H1 (cell line): ENCODE measurements at regions not wholly inside any gene's neighbourhood (a gene's known extent, or its start where the extent isn't known, plus 50 kb on each side); places are given as distances from the start of the nearest gene placed in this dataset.

Source experiments
- CTCF ChIA-PET: fragments of 300-600 bp; sonication (Branson Sonifier 250); formaldehyde crosslinking; loops from one replicate; lab custom pipeline; 2021; ENCODE audit not compliant: partially characterized antibody; lab: Charles Lee
- POLR2A ChIA-PET: fragments of 300-600 bp; sonication (Branson Sonifier 250); formaldehyde crosslinking; loops from one replicate; lab custom pipeline; 2021; ENCODE audit warnings: inconsistent platforms; ENCODE audit not compliant: partially characterized antibody; lab: Charles Lee
- DNase-seq, 2 experiments: peaks; one replicate each; pipeline versions ENCODE4 v3.0.0 to v3.0.0-alpha.2; 2010 to 2022; ENCODE audit warnings: low spot score in 2 of 2, low read depth in 1 of 2, mixed read lengths in 1 of 2
- FAIRE-seq: peaks from 2 replicates; lab custom pipeline; 2011; peaks lifted over from hg19 to GRCh38; lab: Jason Lieb, UNC
- H2AFZ ChIP-seq: 2 replicates; pipeline ENCODE4 v1.8.1; 2012; ENCODE audit warnings: low read length, inconsistent platforms
- H2AK5ac ChIP-seq: 2 replicates; pipeline ENCODE4 v1.6.1; 2013; ENCODE audit warnings: low read depth, low read length
- H2BK120ac ChIP-seq: replicated peaks from 2 replicates; pipeline ENCODE3; 2013; ENCODE audit warnings: low read depth, low read length, inconsistent platforms
- H2BK12ac ChIP-seq: 2 replicates; pipeline ENCODE4 v1.6.1; 2013; ENCODE audit warnings: low read depth, low read length
- H2BK15ac ChIP-seq: 2 replicates; pipeline ENCODE4 v1.6.1; 2013; ENCODE audit warnings: low read length
- H2BK20ac ChIP-seq: 2 replicates; pipeline ENCODE4 v1.6.1; 2013; ENCODE audit warnings: low read length
- H2BK5ac ChIP-seq: 2 replicates; pipeline ENCODE4 v1.6.1; 2013; ENCODE audit warnings: low read depth, low read length
- H3K14ac ChIP-seq: 2 replicates; pipeline ENCODE4 v1.6.1; 2013; ENCODE audit warnings: inconsistent platforms; ENCODE audit not compliant: insufficient read length
- H3K18ac ChIP-seq: 2 replicates; pipeline ENCODE4 v1.6.1; 2013; ENCODE audit warnings: low read length; ENCODE audit errors: extremely low read depth
- H3K23ac ChIP-seq: 2 replicates; pipeline ENCODE4 v1.6.1; 2013; ENCODE audit warnings: inconsistent platforms; ENCODE audit not compliant: insufficient read length
- H3K23me2 ChIP-seq: 2 replicates; pipeline ENCODE4 v1.6.1; 2013; ENCODE audit warnings: low read depth, low read length
- H3K27ac ChIP-seq: 2 replicates; pipeline ENCODE4 v1.6.1; 2011; ENCODE audit warnings: low read depth, low read length, inconsistent platforms
- H3K27me3 ChIP-seq, 4 experiments: replicated peaks in 1 of 4; 1 replicate in 1 of 4; 2 replicates in 3 of 4; pipeline versions ENCODE4 v1.6.1 to v1.8.1; 2011 to 2013; ENCODE audit warnings: low read length in 3 of 4, mild to moderate bottlenecking in 3 of 4, inconsistent platforms in 2 of 4, mixed read lengths in 2 of 4, moderate library complexity in 1 of 4; ENCODE audit not compliant: control insufficient read depth in 3 of 4, insufficient read depth in 3 of 4; ENCODE audit errors: extremely low read depth in 1 of 4
- H3K36me3 ChIP-seq, 4 experiments: 2 replicates each; pipeline versions ENCODE4 v1.6.1 to v1.8.1; 2011 to 2013; ENCODE audit warnings: mild to moderate bottlenecking in 4 of 4, low read length in 3 of 4, moderate library complexity in 2 of 4, control low read depth in 1 of 4, inconsistent platforms in 1 of 4; ENCODE audit not compliant: insufficient read depth in 4 of 4, control insufficient read depth in 2 of 4
- H3K4ac ChIP-seq: replicated peaks from 2 replicates; pipeline ENCODE3; 2013; ENCODE audit warnings: low read length, low read depth, mixed read lengths, inconsistent platforms; ENCODE audit not compliant: insufficient read length
- H3K4me1 ChIP-seq, 4 experiments: replicated peaks in 1 of 4; 1 replicate in 1 of 4; 2 replicates in 3 of 4; pipeline versions ENCODE4 v1.6.1 to v1.8.1; 2011 to 2013; ENCODE audit warnings: low read length in 3 of 4, inconsistent platforms in 2 of 4, mixed read lengths in 1 of 4; ENCODE audit not compliant: insufficient read depth in 4 of 4, control insufficient read depth in 3 of 4
- H3K4me2 ChIP-seq, 2 experiments: 2 replicates each; pipeline versions ENCODE4 v1.6.1 to v1.8.1; 2011 to 2013; ENCODE audit warnings: low read depth in 2 of 2, low read length in 2 of 2, control low read depth in 1 of 2, inconsistent platforms in 1 of 2, mild to moderate bottlenecking in 1 of 2; ENCODE audit not compliant: insufficient read depth in 1 of 2
- H3K4me3 ChIP-seq, 4 experiments: fragments of 200-600, 300-600 bp in 1 of 4; sonication (generic), shearing (Covaris generic), sonication (Bioruptor Twin) in 1 of 4; 2 replicates each; pipeline versions ENCODE4 v1.5.1 to v1.8.1; 2011 to 2016; ENCODE audit warnings: low read length in 4 of 4, low read depth in 3 of 4, control low read depth in 2 of 4, inconsistent platforms in 2 of 4, mild to moderate bottlenecking in 2 of 4, mixed read lengths in 1 of 4, moderate library complexity in 1 of 4; ENCODE audit not compliant: insufficient read depth in 2 of 4; ENCODE audit errors: extremely low read depth in 1 of 4
- H3K56ac ChIP-seq: replicated peaks from 2 replicates; pipeline ENCODE3; 2013; ENCODE audit warnings: low read depth, mild to moderate bottlenecking, mixed read lengths, low read length, inconsistent platforms; ENCODE audit not compliant: insufficient read length
- H3K79me1 ChIP-seq: 2 replicates; pipeline ENCODE4 v1.6.1; 2013; ENCODE audit warnings: low read depth, low read length, control low read depth
- H3K79me2 ChIP-seq, 2 experiments: 2 replicates each; pipeline versions ENCODE4 v1.6.1 to v1.8.1; 2012 to 2013; ENCODE audit warnings: low read length in 2 of 2, mild to moderate bottlenecking in 2 of 2, inconsistent platforms in 1 of 2; ENCODE audit not compliant: insufficient read depth in 2 of 2, control insufficient read depth in 1 of 2
- H3K9ac ChIP-seq, 4 experiments: replicated peaks in 1 of 4; 1 replicate in 1 of 4; 2 replicates in 3 of 4; pipeline versions ENCODE4 v1.6.1 to v1.8.1; 2011 to 2013; ENCODE audit warnings: low read depth in 3 of 4, low read length in 3 of 4, control low read depth in 2 of 4, mild to moderate bottlenecking in 2 of 4, moderate library complexity in 2 of 4, inconsistent platforms in 1 of 4; ENCODE audit errors: extremely low read depth in 1 of 4
- H3K9me3 ChIP-seq, 2 experiments: 2 replicates each; pipeline versions ENCODE4 v1.6.1 to v1.8.1; 2012 to 2013; ENCODE audit warnings: mild to moderate bottlenecking in 2 of 2, moderate library complexity in 2 of 2, control low read depth in 1 of 2, inconsistent platforms in 1 of 2, low read depth in 1 of 2, low read length in 1 of 2, mixed read lengths in 1 of 2; ENCODE audit not compliant: insufficient read depth in 2 of 2
- H4K20me1 ChIP-seq, 2 experiments: replicated peaks in 1 of 2; 2 replicates each; pipeline versions ENCODE3 to v1.8.1; 2011 to 2013; ENCODE audit warnings: inconsistent platforms in 2 of 2, low read length in 2 of 2, mild to moderate bottlenecking in 1 of 2; ENCODE audit not compliant: insufficient read depth in 2 of 2, control insufficient read depth in 1 of 2
- H4K5ac ChIP-seq: 2 replicates; pipeline ENCODE4 v1.6.1; 2013; ENCODE audit warnings: low read length, low read depth, mixed read lengths, inconsistent platforms; ENCODE audit not compliant: insufficient read length
- H4K8ac ChIP-seq: 2 replicates; pipeline ENCODE4 v1.8.0; 2013; ENCODE audit warnings: mild to moderate bottlenecking, moderate library complexity, low read length, inconsistent platforms; ENCODE audit not compliant: insufficient read depth; ENCODE audit errors: extremely low read depth
- H4K91ac ChIP-seq: replicated peaks from 2 replicates; pipeline ENCODE3; 2013; ENCODE audit warnings: low read length, mixed read lengths, inconsistent platforms; ENCODE audit not compliant: insufficient read length
- KDM1A ChIP-seq: fragments of 200-600, 300-600 bp; sonication (generic); IDR thresholded peaks from 2 replicates; pipeline ENCODE4 v1.7.1; 2016; ENCODE audit warnings: mild to moderate bottlenecking, low read length, borderline replicate concordance
- POLR2A ChIP-seq, 2 experiments: IDR thresholded peaks; 1 replicate in 1 of 2; 2 replicates in 1 of 2; pipeline ENCODE4 v1.6.1; 2011; ENCODE audit warnings: low read depth in 2 of 2, low read length in 2 of 2, mild to moderate bottlenecking in 2 of 2; ENCODE audit errors: control extremely low read depth in 1 of 2
- POLR2AphosphoS5 ChIP-seq: IDR thresholded peaks from 2 replicates; pipeline ENCODE4 v1.6.1; 2011; ENCODE audit warnings: low read depth, low read length
- RAD21 ChIP-seq, 2 experiments: IDR thresholded peaks in 1 of 2; conservative IDR thresholded peaks in 1 of 2; 2 replicates each; pipeline ENCODE4 v1.6.1; 2011; ENCODE audit warnings: low read depth in 2 of 2, low read length in 2 of 2, improper control_type of control experiment in 1 of 2, inconsistent platforms in 1 of 2, mild to moderate bottlenecking in 1 of 2, moderate library complexity in 1 of 2
- SIX5 ChIP-seq: IDR thresholded peaks from 2 replicates; pipeline ENCODE4 v1.6.1; 2011; ENCODE audit warnings: mild to moderate bottlenecking, low read depth, low read length
- SP1 ChIP-seq: IDR thresholded peaks from 2 replicates; pipeline ENCODE4 v1.6.1; 2011; ENCODE audit warnings: low read depth, low read length
- TBP ChIP-seq: IDR thresholded peaks from 2 replicates; pipeline ENCODE4 v1.6.1; 2011; ENCODE audit warnings: low read depth, low read length, improper control_type of control experiment
- WGBS, 2 experiments: shearing (Covaris generic) in 1 of 2; methylation state at CpG; one replicate each; pipeline versions ENCODE4 v1.1.6 to v1.1.7; 2013 to 2015; ENCODE audit warnings: low lambda C conversion rate in 2 of 2, mixed read lengths in 2 of 2, inconsistent platforms in 1 of 2, low coverage in 1 of 2, missing lambda C conversion rate in 1 of 2; ENCODE audit not compliant: insufficient replicate concordance in 2 of 2, insufficient coverage in 1 of 2, insufficient read length in 1 of 2; ENCODE audit errors: extremely low coverage in 1 of 2, missing lambda C conversion rate in 1 of 2; 5-methylcytosine and 5-hydroxymethylcytosine counted together
- TF ChIP-seq, protein P1 (sequence below): IDR thresholded peaks from 2 replicates; pipeline ENCODE4 v1.6.1; 2011; ENCODE audit warnings: low read length, improper control_type of control experiment
- TF ChIP-seq, protein P2 (sequence below): IDR thresholded peaks from 2 replicates; pipeline ENCODE4 v1.6.1; 2012; ENCODE audit warnings: inconsistent platforms
- TF ChIP-seq, protein P3 (sequence below): IDR thresholded peaks from 2 replicates; pipeline ENCODE4 v1.6.1; 2012; ENCODE audit warnings: low read length, inconsistent platforms

DNA sequence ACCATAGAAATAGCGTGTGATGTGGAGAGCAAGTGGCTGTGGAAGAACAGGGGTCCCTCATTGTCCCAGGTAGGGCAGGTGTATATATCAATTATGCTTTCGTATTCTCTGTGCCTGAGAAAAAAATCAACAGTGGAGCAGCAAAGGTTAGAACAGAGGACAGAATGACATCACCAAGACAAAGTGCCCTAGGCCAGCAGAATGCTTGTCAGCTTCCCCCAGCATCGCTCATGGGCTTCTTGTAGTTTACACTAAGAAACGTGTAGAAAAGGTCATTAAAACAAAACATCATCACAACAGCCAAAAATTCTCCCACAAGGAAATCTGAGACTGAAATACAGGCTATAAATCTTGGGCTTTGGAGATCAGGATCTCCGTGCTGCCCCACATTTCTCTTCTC lies 288.0 kb downstream of the TDRD15 start:
- no peaks in the 10 kb centered on the region for H3K79me1 ChIP-seq
- 91% methylated on average over 5 of the region's 5 CpGs; no CpG with 5 or more reads in 1 of the 2 experiments for WGBS, 2 experiments
- H4K91ac ChIP-seq = no peak overlapping the region
- H4K8ac ChIP-seq = no peak overlapping the region
- H3K14ac ChIP-seq = no peak overlapping the region
- H3K23me2 ChIP-seq = no peaks in the 10 kb centered on the region
- no peak overlapping the region for H2AFZ ChIP-seq
- no peak overlapping the region for H3K4ac ChIP-seq
- H3K4me2 ChIP-seq = no peak overlapping the region
- H2BK5ac ChIP-seq = no peak overlapping the region
- no peaks in the 10 kb centered on the region for H4K20me1 ChIP-seq
- H3K27me3 ChIP-seq = no peaks in the 10 kb centered on the region
- no peak overlapping the region for H2AK5ac ChIP-seq
- H3K4me1 ChIP-seq = peaks cover 0 to 2% (median 0%) of the 10 kb centered on the region in 4 experiments; a peak in 1 of 7 replicates
- H3K4me3 ChIP-seq = no peak overlapping the region
- no peak overlapping the region for H2BK15ac ChIP-seq
- DNase-seq (no peak), FAIRE-seq (no peak)
- H3K9me3 ChIP-seq = no peaks in the 10 kb centered on the region
- H3K9ac ChIP-seq = no peak overlapping the region
- H3K23ac ChIP-seq = no peak overlapping the region
- ChIA-PET CTCF (interaction anchor here (0.6 to 2.4 kb wide), 5 partner anchors 10 to 600 kb away, joined by 3 to 12 read pairs (median 3); no protein-coding TSS in a partner anchor), POLR2A (no interaction called here)
- H3K56ac ChIP-seq = no peak overlapping the region
- no peak overlapping the region for H3K18ac ChIP-seq
- H2BK120ac ChIP-seq = no peak overlapping the region
- H2BK12ac ChIP-seq = no peak overlapping the region
- TF ChIP-seq, protein P1, sequence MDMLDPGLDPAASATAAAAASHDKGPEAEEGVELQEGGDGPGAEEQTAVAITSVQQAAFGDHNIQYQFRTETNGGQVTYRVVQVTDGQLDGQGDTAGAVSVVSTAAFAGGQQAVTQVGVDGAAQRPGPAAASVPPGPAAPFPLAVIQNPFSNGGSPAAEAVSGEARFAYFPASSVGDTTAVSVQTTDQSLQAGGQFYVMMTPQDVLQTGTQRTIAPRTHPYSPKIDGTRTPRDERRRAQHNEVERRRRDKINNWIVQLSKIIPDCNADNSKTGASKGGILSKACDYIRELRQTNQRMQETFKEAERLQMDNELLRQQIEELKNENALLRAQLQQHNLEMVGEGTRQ = no peak
- TF ChIP-seq POLR2A (IDR thresholded peaks at IDR 0.05; ENCODE audit: control extremely low read depth in 1 of 2, low read depth in 2 of 2, low read length in 2 of 2) = no peak
- TF ChIP-seq RAD21 (IDR thresholded peaks at IDR 0.05 in 1 of 2, conservative IDR thresholded peaks at IDR 0.05 in 1 of 2; ENCODE audit: low read depth in 2 of 2, low read length in 2 of 2) = no peak
- TF ChIP-seq, protein P2, sequence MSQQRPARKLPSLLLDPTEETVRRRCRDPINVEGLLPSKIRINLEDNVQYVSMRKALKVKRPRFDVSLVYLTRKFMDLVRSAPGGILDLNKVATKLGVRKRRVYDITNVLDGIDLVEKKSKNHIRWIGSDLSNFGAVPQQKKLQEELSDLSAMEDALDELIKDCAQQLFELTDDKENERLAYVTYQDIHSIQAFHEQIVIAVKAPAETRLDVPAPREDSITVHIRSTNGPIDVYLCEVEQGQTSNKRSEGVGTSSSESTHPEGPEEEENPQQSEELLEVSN = no peak
- TF ChIP-seq SIX5 = no peak
- no peak for TF ChIP-seq POLR2AphosphoS5
- TF ChIP-seq KDM1A = no peak
- no peak for TF ChIP-seq SP1
- TF ChIP-seq, protein P3, sequence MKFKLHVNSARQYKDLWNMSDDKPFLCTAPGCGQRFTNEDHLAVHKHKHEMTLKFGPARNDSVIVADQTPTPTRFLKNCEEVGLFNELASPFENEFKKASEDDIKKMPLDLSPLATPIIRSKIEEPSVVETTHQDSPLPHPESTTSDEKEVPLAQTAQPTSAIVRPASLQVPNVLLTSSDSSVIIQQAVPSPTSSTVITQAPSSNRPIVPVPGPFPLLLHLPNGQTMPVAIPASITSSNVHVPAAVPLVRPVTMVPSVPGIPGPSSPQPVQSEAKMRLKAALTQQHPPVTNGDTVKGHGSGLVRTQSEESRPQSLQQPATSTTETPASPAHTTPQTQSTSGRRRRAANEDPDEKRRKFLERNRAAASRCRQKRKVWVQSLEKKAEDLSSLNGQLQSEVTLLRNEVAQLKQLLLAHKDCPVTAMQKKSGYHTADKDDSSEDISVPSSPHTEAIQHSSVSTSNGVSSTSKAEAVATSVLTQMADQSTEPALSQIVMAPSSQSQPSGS = no peak
- TF ChIP-seq TBP = no peak
- H2BK20ac ChIP-seq = no peak overlapping the region
- no peaks in the 10 kb centered on the region for H3K79me2 ChIP-seq
- no peak overlapping the region for H4K5ac ChIP-seq
- H3K27ac ChIP-seq = no peak overlapping the region
- no peaks in the 10 kb centered on the region for H3K36me3 ChIP-seq
